ENCODE measurements at regions not wholly inside any gene's neighbourhood (a gene's known extent, or its start where the extent isn't known, plus 50 kb on each side); places are given as distances from the start of the nearest gene placed in this dataset.

- TF ChIP-seq, protein P1, sequence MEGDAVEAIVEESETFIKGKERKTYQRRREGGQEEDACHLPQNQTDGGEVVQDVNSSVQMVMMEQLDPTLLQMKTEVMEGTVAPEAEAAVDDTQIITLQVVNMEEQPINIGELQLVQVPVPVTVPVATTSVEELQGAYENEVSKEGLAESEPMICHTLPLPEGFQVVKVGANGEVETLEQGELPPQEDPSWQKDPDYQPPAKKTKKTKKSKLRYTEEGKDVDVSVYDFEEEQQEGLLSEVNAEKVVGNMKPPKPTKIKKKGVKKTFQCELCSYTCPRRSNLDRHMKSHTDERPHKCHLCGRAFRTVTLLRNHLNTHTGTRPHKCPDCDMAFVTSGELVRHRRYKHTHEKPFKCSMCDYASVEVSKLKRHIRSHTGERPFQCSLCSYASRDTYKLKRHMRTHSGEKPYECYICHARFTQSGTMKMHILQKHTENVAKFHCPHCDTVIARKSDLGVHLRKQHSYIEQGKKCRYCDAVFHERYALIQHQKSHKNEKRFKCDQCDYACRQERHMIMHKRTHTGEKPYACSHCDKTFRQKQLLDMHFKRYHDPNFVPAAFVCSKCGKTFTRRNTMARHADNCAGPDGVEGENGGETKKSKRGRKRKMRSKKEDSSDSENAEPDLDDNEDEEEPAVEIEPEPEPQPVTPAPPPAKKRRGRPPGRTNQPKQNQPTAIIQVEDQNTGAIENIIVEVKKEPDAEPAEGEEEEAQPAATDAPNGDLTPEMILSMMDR (IDR thresholded peaks at IDR 0.05): no peak
These were observed 367.2 kb downstream of the MLLT3 start for GRCh38 chr9:20255052-20255451.

DNA sequence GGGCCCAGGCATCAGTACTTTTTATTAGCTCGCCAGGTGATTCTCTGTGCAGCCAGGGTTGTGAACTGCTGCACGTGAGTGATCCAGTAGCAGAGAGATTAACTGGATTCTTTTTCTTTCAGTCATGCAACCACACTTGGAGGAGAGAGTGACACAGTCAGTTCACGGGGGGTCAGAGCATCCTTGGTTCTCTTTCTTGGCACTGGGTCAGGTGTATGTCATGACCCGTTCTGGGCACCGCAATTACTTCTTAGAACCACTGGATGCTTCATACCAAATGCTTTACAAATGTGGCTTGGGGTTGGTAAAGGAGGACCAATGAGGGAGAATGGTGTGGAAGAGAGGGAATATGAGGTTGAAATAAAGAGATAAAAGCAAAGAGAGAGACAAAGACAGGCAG lies 368.7 kb downstream of the MLLT3 start:
- TF ChIP-seq, protein P1 (IDR thresholded peaks at IDR 0.05): no peak

DNA sequence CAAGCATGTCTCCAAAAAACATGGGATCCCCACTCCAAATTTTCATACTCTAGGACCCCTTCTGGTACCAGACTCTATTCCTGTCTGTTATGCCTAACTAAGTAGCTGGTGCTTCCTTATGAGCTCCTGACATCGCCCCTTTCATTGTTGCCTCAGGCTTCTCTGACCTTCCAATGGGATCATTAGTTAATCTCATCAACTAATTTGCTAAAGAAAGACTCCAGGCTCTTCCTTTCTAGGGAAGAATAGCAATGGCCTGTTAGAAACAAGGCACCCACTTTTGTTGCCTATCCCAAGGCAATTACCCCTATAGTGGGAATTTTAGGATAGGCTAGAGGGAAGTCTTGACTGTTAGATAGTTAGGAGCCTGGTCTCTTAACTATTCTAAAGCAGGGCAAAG lies 369.5 kb downstream of the MLLT3 start:
- TF ChIP-seq, protein P1 (IDR thresholded peaks at IDR 0.05): no peak

DNA sequence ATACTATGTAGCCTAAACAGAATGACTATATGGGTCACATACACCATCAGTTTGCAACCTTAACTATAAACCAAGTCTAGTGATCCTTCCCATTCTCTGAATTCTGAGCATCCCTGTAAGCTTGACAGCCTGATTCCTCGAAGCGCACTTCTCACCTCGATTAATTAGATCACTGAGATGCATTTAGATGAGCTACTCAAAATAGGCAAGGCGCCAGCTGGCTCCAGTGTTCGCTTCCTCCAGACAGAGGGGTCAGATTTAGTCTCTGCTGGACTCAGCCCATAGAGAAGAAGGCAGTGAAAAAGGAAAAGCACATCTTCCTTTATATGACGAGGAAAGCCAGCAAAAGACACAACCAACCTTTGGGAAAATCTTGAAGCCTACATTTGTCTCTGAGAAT lies 371.5 kb downstream of the MLLT3 start:
- TF ChIP-seq, protein P1 (IDR thresholded peaks at IDR 0.05): no peak

GRCh38 chr9:20244271-20244670 lies 378.0 kb downstream of the MLLT3 start:
- TF ChIP-seq, protein P1 (IDR thresholded peaks at IDR 0.05): no peak

DNA sequence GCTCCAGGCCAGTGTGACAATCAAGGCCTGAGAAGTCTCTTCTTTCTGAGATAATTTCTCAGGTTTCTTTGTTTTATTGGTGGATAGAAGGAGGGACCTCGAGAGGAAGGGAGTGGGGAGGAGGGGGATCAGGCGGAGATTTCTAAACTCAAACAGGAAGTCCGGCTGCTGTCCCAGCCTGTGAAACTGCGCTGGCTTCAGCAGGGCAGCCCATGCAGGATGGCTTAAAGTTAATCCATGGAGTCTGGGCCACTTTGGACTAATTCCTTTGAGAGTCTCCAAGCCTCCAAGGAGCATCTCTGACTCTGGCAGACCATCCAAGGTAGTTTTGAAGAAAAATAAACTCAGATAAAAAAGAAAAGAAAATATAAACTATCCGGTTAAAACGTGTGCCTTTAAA lies 378.5 kb downstream of the MLLT3 start:
- TF ChIP-seq, protein P1 (IDR thresholded peaks at IDR 0.05): no peak

DNA sequence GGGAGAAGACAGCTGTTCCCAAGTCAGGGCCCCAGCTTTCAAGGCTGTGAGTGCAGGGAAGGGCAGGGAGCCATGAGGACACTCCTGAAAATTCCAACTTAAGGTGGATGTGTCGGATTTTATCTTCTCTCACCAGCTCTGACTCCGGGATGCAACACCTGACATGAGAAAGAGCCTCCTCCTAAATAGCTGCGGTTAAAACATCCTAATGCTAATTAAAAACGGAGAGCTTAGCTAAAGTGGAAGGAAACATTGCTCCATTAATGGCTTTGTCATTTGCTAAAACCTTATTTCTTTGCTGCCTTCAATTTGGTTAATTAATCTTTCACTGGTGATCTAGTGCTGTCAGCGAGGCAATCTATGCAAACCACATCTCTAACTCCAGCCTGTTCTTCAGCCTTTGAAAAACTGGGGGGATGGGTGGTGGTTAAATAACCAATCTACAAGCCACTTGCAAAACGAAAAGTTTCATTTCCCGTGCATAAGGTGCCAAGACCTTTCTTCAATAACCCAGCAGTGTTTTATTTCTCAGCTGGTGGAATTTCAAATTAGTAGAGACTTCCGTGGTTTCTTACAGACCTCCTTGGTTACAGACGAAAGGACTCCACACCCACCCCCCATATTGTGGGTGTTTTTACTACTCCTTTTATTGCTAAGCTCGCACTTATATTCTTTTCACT lies 379.6 kb downstream of the MLLT3 start:
- TF ChIP-seq, protein P1 (IDR thresholded peaks at IDR 0.05): no peak

GRCh38 chr9:20240498-20240897 lies 381.8 kb downstream of the MLLT3 start:
- TF ChIP-seq, protein P1 (IDR thresholded peaks at IDR 0.05): no peak
